ENCODE measurements at regions not wholly inside any gene's neighbourhood (a gene's known extent, or its start where the extent isn't known, plus 50 kb on each side); places are given as distances from the start of the nearest gene placed in this dataset.

GRCh38 chr11:23696688-23697415 is 800.0 kb upstream of the LUZP2 start:
- no peak for DNase-seq

GRCh38 chr11:23704183-23704582 is 792.7 kb upstream of the LUZP2 start:
- DNase-seq: no peak

DNA sequence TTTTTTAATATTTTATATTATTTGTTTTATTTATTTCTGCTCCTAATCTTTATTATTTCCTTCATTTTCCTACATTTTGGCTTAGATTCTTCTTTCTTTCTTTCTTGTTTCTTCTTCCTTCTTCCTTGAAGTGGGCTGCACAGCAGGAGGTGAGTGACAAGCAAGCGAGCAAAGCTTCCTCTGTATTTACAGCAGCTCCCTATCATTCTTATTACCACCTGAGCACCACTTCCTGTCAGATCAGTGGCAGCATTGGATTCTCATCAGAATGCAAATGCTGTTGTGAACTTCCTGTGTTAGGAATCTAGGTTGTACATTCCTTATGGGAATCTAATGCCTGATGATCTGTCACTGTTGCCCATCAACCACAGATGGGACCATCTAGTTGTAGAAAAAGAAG is 784.9 kb upstream of the LUZP2 start:
- no peak for DNase-seq

- no peak for DNase-seq
Observed at GRCh38 chr11:23719016-23719415, 777.8 kb upstream of the LUZP2 start.

GRCh38 chr11:23723861-23724260 is 773.0 kb upstream of the LUZP2 start:
- no peak for DNase-seq

GRCh38 chr11:23725752-23726151 is 771.1 kb upstream of the LUZP2 start:
- no peak for DNase-seq

DNA sequence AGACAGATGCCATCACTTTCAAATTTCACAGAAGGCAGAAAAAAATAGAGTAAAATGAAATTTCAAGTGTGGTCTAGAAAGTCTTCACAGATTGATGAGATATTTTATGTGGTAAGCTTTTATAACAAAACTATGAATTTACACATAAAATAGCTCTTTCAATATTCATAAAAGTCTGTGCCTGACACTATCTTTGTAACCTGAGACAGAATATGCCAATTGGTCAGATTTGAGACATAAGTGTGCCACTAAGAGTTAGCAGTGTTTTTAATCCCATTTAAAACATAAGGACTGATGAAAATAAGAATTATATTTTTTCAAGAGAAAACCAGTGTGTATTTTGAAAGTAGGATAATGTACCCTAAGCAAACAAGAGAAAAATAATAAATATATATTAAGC is 769.5 kb upstream of the LUZP2 start:
- no peak for DNase-seq

GRCh38 chr11:23727794-23728193 is 769.1 kb upstream of the LUZP2 start:
- DNase-seq: no peak

GRCh38 chr11:23729088-23729487 is 767.8 kb upstream of the LUZP2 start:
- no peak for DNase-seq

DNA sequence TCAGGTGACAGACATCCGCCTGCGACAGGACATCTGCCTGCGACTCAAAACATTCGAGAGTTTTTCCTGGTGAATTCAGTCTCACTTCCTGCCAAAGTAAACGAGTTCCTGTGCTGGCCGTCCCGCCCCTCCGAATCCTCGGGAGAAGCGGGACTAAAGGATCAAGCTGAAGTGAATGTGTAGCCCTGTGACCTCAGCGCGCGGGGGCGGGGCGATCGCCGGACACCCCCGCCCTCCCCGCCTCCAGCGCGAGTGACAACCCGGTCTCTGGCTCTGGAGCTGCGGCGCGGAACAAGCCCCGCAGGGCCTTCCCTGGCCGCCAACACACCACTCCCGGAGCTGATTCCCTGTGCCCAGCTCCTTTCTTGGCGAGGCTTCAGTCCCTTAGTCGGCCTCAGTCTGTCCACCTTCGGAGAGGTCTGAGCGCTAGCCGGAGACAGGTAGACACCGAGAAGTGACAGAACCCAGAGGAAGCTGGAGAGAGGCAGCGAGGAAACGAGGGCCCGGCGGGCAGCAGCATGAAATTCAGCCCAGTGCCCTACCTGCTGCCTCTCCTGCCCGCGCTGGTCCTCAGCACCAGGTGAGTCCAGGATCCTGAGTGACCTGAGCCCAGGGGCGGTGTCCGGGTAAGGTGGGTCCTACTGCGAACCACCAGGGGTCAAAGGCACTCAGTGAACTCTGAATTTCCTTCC is 766.4 kb upstream of the LUZP2 start:
- no peak for DNase-seq

DNA sequence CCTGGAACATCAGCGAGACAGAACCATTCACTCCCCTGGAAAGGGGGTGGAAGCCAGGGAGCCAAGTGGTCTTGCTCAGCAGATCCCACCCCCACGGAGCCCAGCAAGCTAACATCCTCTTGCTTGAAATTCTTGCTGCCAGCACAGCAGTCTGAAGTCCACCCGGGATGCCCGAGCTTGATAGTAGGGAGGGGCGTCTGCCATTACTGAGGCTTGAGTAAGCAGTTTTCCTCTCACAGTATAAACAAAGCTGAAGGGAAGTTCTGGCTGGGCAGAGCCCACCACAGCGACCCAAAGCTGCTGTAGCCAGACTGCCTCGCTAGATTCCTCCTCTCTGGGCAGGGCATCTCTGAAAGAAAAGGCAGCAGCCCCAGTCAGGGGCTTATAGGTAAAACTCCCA is 764.8 kb upstream of the LUZP2 start:
- DNase-seq: no peak

DNA sequence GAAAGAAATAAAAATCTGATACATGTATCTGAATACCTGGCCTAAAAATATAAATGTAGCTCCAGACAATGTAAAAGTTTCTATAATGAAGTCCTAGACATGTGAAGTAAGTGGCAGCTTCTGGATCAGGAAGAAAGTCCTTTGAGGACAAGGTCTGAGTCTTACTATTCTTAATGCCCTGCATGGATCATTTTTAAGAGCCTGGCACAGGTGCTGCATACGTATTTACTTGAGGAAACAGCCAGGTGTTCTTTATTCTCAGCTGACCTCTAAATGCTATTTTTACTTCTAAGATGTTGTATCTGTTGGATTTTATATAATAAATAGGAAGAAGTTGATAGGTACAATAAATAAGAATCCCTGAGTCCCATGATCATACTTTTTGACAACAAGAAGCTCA is 750.0 kb upstream of the LUZP2 start:
- DNase-seq: no peak

- DNase-seq: no peak
Observed at GRCh38 chr11:23749762-23750430, 747.0 kb upstream of the LUZP2 start.

DNA sequence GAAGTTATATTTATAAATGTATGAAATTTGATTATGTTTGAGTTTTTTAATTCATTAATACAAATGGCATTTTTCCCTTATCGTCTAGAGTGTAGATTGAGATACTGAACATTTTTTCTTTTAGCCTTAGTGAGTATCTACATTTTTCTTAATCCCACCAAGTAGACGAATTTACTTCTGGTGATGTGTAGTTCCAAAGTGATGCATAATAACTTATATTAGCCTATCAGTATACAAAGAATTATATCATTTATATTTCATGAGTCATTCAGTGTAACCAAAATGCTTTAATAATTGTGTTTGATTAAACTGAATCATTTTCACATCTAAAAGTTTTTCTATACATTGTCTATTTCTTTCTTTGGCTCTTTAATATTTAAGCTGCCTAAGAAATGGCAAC is 745.6 kb upstream of the LUZP2 start:
- no peak for DNase-seq

- no peak for DNase-seq
Observed at GRCh38 chr11:23755076-23755475, 741.8 kb upstream of the LUZP2 start.

DNA sequence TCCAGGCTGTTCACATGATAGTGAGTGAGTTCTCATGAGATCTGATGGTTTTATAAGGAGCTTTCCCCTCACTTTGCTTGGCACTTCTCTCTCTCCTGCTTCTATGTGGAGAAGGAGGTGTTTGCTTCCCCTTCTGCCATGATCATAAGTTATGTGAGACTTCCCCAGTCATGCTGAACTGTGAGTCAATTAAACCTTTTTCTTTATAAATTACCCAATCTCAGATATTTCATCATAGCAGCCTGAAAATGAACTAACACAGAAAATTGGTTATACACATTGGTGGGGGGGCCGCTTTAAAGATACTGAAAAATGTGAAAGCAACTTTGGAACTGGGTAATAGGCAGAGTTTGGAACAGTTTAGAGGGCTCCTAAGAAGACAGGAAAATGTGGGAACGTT is 741.1 kb upstream of the LUZP2 start:
- DNase-seq: no peak

- DNase-seq: no peak
Observed at GRCh38 chr11:23759489-23759888, 737.4 kb upstream of the LUZP2 start.

- no peak for DNase-seq
Observed at GRCh38 chr11:23764286-23764685, 732.6 kb upstream of the LUZP2 start.

GRCh38 chr11:23765682-23766252 is 731.1 kb upstream of the LUZP2 start:
- DNase-seq: no peak

GRCh38 chr11:23767576-23767975 is 729.3 kb upstream of the LUZP2 start:
- DNase-seq: no peak

DNA sequence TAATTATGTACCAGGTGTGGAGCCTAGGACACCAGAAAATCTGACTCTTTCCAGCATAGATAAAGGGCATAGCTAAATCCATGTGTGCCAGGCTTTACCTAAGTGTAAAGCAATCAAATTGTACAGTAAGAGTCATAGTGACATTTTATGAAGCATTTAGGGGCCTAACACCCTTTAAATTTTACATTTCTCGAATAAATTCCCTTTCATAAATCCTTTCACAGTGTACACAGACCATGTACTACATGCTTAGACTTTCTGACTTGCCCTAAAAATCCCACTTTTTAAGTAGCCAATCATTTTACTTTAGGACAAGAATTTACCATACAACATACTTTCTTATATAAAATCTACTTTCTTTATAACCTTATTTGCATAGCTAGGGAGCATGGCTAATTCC is 727.6 kb upstream of the LUZP2 start:
- DNase-seq: no peak

- no peak for DNase-seq
Observed at GRCh38 chr11:23772081-23772480, 724.8 kb upstream of the LUZP2 start.

GRCh38 chr11:23778971-23779370 is 717.9 kb upstream of the LUZP2 start:
- no peak for DNase-seq

DNA sequence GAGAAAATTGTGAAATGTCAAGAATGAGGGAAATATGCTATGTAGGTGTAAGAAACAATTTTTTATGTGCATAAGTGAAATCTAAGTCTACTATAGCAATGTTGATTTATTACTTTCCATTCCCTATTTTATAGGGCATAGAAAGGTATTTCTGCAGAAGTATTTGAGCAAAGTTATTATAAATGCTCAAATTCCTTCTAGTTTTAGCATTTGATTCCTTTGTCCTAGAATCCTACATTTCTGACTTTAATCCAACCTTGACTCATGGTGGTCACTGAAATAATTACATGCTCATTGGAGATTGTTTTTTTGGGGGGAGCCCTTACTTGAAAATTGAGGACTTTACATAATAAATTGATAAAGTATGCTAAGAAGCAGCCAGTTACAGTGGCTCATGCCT is 716.6 kb upstream of the LUZP2 start:
- no peak for DNase-seq

Data from activated CD4-positive, alpha-beta T cell treated with anti-CD3 and anti-CD28 coated beads, Interleukin-2, amount 50 U/mL, for 48 hours (primary cell).